Upper lobe of left lung (tissue), 6 donors: ENCODE measurements at regions not wholly inside any gene's neighbourhood (a gene's known extent, or its start where the extent isn't known, plus 50 kb on each side); places are given as distances from the start of the nearest gene placed in this dataset.

Experiments
- ATAC-seq, 2 donors: fragments of 200-7000 bp; cut with Tn5 transposase; one replicate each; pipeline ENCODE4 v1.9.1; 2022; ENCODE audit warnings: mild to moderate bottlenecking in 2 of 2, moderate library complexity in 2 of 2; ENCODE audit not compliant: low FRiP score in 2 of 2
- DNase-seq, 2 donors: peaks; one replicate each; pipeline ENCODE4 v3.0.0-alpha.2; 2019 to 2020
- H3K27ac ChIP-seq, 4 donors: fragments of 200-600 bp; sonication (generic); one replicate each; pipeline ENCODE4 v1.5.1; 2016 to 2019
- H3K27me3 ChIP-seq, 4 donors: fragments of 200-600 bp; sonication (generic); one replicate each; pipeline ENCODE4 v1.5.1; 2017 to 2019
- H3K36me3 ChIP-seq, 4 donors: fragments of 200-600 bp; sonication (generic); one replicate each; pipeline ENCODE4 v1.5.1; 2016 to 2019
- H3K4me1 ChIP-seq, 4 donors: fragments of 200-600 bp; sonication (generic); one replicate each; pipeline ENCODE4 v1.5.1; 2018 to 2019
- H3K4me3 ChIP-seq, 4 donors: fragments of 200-600 bp; sonication (generic); one replicate each; pipeline ENCODE4 v1.5.1; 2017 to 2019; ENCODE audit warnings: mild to moderate bottlenecking in 2 of 4, moderate library complexity in 1 of 4
- H3K9me3 ChIP-seq, 4 donors: fragments of 200-600 bp; sonication (generic); one replicate each; pipeline ENCODE4 v1.5.1; 2018 to 2019
- CTCF ChIP-seq, 6 experiments: fragments of 450-650 bp in 4 of 6; fragments of 200-600 bp in 2 of 6; sonication (generic) in 2 of 6; IDR thresholded peaks; one replicate each; pipeline ENCODE4 v1.5.1; 2016 to 2019; ENCODE audit warnings: antibody characterized with exemption in 6 of 6
- EP300 ChIP-seq, 4 donors: sonication (generic); formaldehyde crosslinking; IDR thresholded peaks; one replicate each; pipeline ENCODE4 v1.5.1; 2017; ENCODE audit warnings: antibody characterized with exemption in 4 of 4, control low read depth in 2 of 4
- POLR2A ChIP-seq, 4 donors: fragments of 450-650 bp; IDR thresholded peaks; one replicate each; pipeline ENCODE4 v1.5.1; 2016 to 2017; ENCODE audit warnings: antibody characterized with exemption in 4 of 4, mild to moderate bottlenecking in 2 of 4
- POLR2AphosphoS5 ChIP-seq, 2 donors: sonication (generic); formaldehyde crosslinking; IDR thresholded peaks; one replicate each; pipeline ENCODE4 v1.5.1; 2017; ENCODE audit warnings: antibody characterized with exemption in 2 of 2
- WGBS, 2 donors: methylation state at CpG; one replicate each; pipeline ENCODE4 v1.1.5; 2017 to 2018; 5-methylcytosine and 5-hydroxymethylcytosine counted together
- donor health status: DM: no; HTN: no; CAD: no; lungs with moderate emphysema.
- donor health status: DM: no; HTN: yes; CAD: no; lungs with severe emphysema.

GRCh38 chr3:103924544-103924943 lies 1442.2 kb upstream of the ALCAM start:
- Histone ChIP-seq H3K36me3 (no peaks in the 10 kb centered on the region), H3K27ac (no peak overlapping the region), H3K4me3 (no peak overlapping the region), H3K4me1 (no peaks in the 10 kb centered on the region), H3K9me3 (no peaks in the 10 kb centered on the region), H3K27me3 (no peaks in the 10 kb centered on the region)
- WGBS, 2 donors, result 58 to 72% methylated on average over 1 of the region's 1 CpG
- ATAC-seq (no peak), DNase-seq (no peak)
- TF ChIP-seq POLR2AphosphoS5 (IDR thresholded peaks at IDR 0.05) (no peak), EP300 (IDR thresholded peaks at IDR 0.05) (no peak), CTCF (IDR thresholded peaks at IDR 0.05) (no peak), POLR2A (IDR thresholded peaks at IDR 0.05) (no peak)

GRCh38 chr3:103926936-103927335 lies 1439.8 kb upstream of the ALCAM start:
- no peak overlapping the region for H3K4me3 ChIP-seq
- H3K4me1 ChIP-seq, result no peaks in the 10 kb centered on the region
- no peak overlapping the region for H3K27ac ChIP-seq
- H3K9me3 ChIP-seq, result peaks cover 0 to 3% (median under 1%) of the 10 kb centered on the region in 4 donors
- DNase-seq (no peak), ATAC-seq (no peak)
- no peaks in the 10 kb centered on the region for H3K27me3 ChIP-seq
- no peak for TF ChIP-seq CTCF (IDR thresholded peaks at IDR 0.05)
- no peaks in the 10 kb centered on the region for H3K36me3 ChIP-seq
- WGBS, 2 donors, result 95 to 99% methylated on average over 10 to 12 of the region's 12 CpGs

- Histone ChIP-seq H3K9me3 (peaks cover 0 to 6% (median 2%) of the 10 kb centered on the region in 4 donors), H3K27me3 (no peaks in the 10 kb centered on the region), H3K36me3 (no peaks in the 10 kb centered on the region), H3K4me3 (no peak overlapping the region), H3K4me1 (no peaks in the 10 kb centered on the region), H3K27ac (no peak overlapping the region)
- TF ChIP-seq CTCF (IDR thresholded peaks at IDR 0.05) (no peak), EP300 (IDR thresholded peaks at IDR 0.05) (no peak), POLR2AphosphoS5 (IDR thresholded peaks at IDR 0.05) (no peak), POLR2A (IDR thresholded peaks at IDR 0.05) (no peak)
- no peak for DNase-seq
- WGBS, 2 donors, result 84 to 97% methylated on average over 1 of the region's 1 CpG
- ATAC-seq, result no peak
Measured at GRCh38 chr3:103927896-103928295, 1438.8 kb upstream of the ALCAM start.

- ATAC-seq (no peak), DNase-seq (no peak)
- Histone ChIP-seq H3K36me3 (no peaks in the 10 kb centered on the region), H3K4me3 (no peak overlapping the region), H3K27ac (no peak overlapping the region), H3K27me3 (no peaks in the 10 kb centered on the region), H3K9me3 (peaks cover 0 to 4% (median 0%) of the 10 kb centered on the region in 4 donors), H3K4me1 (no peaks in the 10 kb centered on the region)
- no peak for TF ChIP-seq POLR2A (IDR thresholded peaks at IDR 0.05)
Measured at GRCh38 chr3:103937094-103937493, 1429.6 kb upstream of the ALCAM start.

- Histone ChIP-seq H3K4me3 (no peak overlapping the region), H3K36me3 (no peaks in the 10 kb centered on the region), H3K27ac (no peak overlapping the region), H3K9me3 (no peaks in the 10 kb centered on the region), H3K4me1 (no peaks in the 10 kb centered on the region), H3K27me3 (no peaks in the 10 kb centered on the region)
- 44 to 64% methylated on average over 2 of the region's 2 CpGs for WGBS, 2 donors
- TF ChIP-seq EP300 (IDR thresholded peaks at IDR 0.05) (no peak), CTCF (IDR thresholded peaks at IDR 0.05) (no peak), POLR2A (IDR thresholded peaks at IDR 0.05) (no peak), POLR2AphosphoS5 (IDR thresholded peaks at IDR 0.05) (no peak)
- ATAC-seq (no peak), DNase-seq (no peak)
Measured at GRCh38 chr3:103947062-103947461, 1419.6 kb upstream of the ALCAM start.
